CD4-positive, alpha-beta memory T cell (primary cell): ENCODE measurements at regions not wholly inside any gene's neighbourhood (a gene's known extent, or its start where the extent isn't known, plus 50 kb on each side); places are given as distances from the start of the nearest gene placed in this dataset.
A peak's percentile ranks its signal among the peaks of the same experiment; 100 is the strongest.
"Not testable (repeated sequence)": the region's sequence is repeated elsewhere in the genome, so short reads cannot be mapped to it uniquely, and the experiment has no call there.

ENCODE experiments used
- CTCF ChIA-PET: fragments of 350-600 bp; sonication (Branson Sonifier 250); formaldehyde crosslinking; loops from one replicate; lab custom pipeline; 2021; ENCODE audit warnings: inconsistent platforms; ENCODE audit not compliant: partially characterized antibody; lab: Charles Lee
- POLR2A ChIA-PET: fragments of 350-600 bp; sonication (Branson Sonifier 250); formaldehyde crosslinking; loops from one replicate; lab custom pipeline; 2021; ENCODE audit not compliant: partially characterized antibody; lab: Charles Lee
- DNase-seq, 5 donors: peaks; one replicate each; pipeline versions ENCODE4 v3.0.0 to v3.0.0-alpha.2; 2020 to 2022; ENCODE audit warnings: mixed read lengths in 1 of 5
- H3K27ac ChIP-seq: one replicate; pipeline ENCODE4 v1.7.0; 2013; ENCODE audit warnings: low read depth, low read length
- H3K27me3 ChIP-seq: 2 replicates; pipeline ENCODE4 v1.7.0; 2013; ENCODE audit warnings: mild to moderate bottlenecking, low read length, moderate library complexity; ENCODE audit not compliant: insufficient read depth
- H3K36me3 ChIP-seq: 2 replicates; pipeline ENCODE4 v1.7.0; 2013; ENCODE audit warnings: mild to moderate bottlenecking, low read length, moderate library complexity; ENCODE audit not compliant: insufficient read depth
- H3K4me1 ChIP-seq: 2 replicates; pipeline ENCODE4 v1.7.0; 2013; ENCODE audit warnings: mild to moderate bottlenecking, low read length, moderate library complexity; ENCODE audit not compliant: insufficient read depth
- H3K4me3 ChIP-seq, 2 donors: one replicate each; pipeline ENCODE4 v1.7.0; 2013; ENCODE audit warnings: low read length in 2 of 2, mild to moderate bottlenecking in 1 of 2
- H3K9me3 ChIP-seq, 2 donors: one replicate each; pipeline ENCODE4 v1.7.0; 2013; ENCODE audit warnings: low read length in 2 of 2, control low read depth in 1 of 2; ENCODE audit not compliant: control insufficient read depth in 1 of 2
- H3K27ac Mint-ChIP-seq, 7 donors: one replicate each; pipeline ENCODE4 v1.8.0; 2020 to 2021; ENCODE audit warnings: mixed read lengths in 7 of 7, mild to moderate bottlenecking in 6 of 7, inconsistent platforms in 3 of 7, moderate library complexity in 3 of 7
- H3K27me3 Mint-ChIP-seq, 2 donors: one replicate each; pipeline ENCODE4 v1.8.0; 2020 to 2021; ENCODE audit warnings: mixed read lengths in 2 of 2
- H3K36me3 Mint-ChIP-seq, 2 donors: one replicate each; pipeline ENCODE4 v1.8.0; 2020 to 2021; ENCODE audit warnings: mixed read lengths in 2 of 2, inconsistent platforms in 1 of 2, mild to moderate bottlenecking in 1 of 2
- H3K4me1 Mint-ChIP-seq, 4 donors: one replicate each; pipeline ENCODE4 v1.8.0; 2020 to 2021; ENCODE audit warnings: mixed read lengths in 4 of 4, mild to moderate bottlenecking in 1 of 4
- H3K4me3 Mint-ChIP-seq, 8 donors: one replicate each; pipeline ENCODE4 v1.8.0; 2020 to 2021; ENCODE audit warnings: mixed read lengths in 8 of 8, mild to moderate bottlenecking in 7 of 8, moderate library complexity in 6 of 8, inconsistent platforms in 3 of 8
- H3K9me3 Mint-ChIP-seq, 8 donors: one replicate each; pipeline ENCODE4 v1.8.0; 2020 to 2021; ENCODE audit warnings: mixed read lengths in 8 of 8, mild to moderate bottlenecking in 5 of 8, inconsistent platforms in 3 of 8, moderate library complexity in 1 of 8
- intact Hi-C: fragments of 100-400 bp; cut with micrococcal nuclease; formaldehyde crosslinking; loops from one replicate; pipeline ENCODE4 v1.15.1; 2023

GRCh38 chr7:142438923-142439515 lies 181.2 kb upstream of the PRSS58 start:
- H3K36me3 Mint-ChIP-seq = no peaks in the 10 kb centered on the region
- Histone ChIP-seq H3K36me3 (no peaks in the 10 kb centered on the region), H3K9me3 (no peaks in the 10 kb centered on the region), H3K27ac (no peak overlapping the region), H3K27me3 (no peaks in the 10 kb centered on the region), H3K4me3 (no peak overlapping the region), H3K4me1 (peaks cover 49% of the 10 kb centered on the region)
- intact Hi-C loops = no loop called here
- H3K4me3 Mint-ChIP-seq = no peak overlapping the region
- ChIA-PET CTCF (interaction anchor here (0.9 to 8.6 kb wide), 13 partner anchors 9 to 427 kb away, joined by 3 to 128 read pairs (median 4); no protein-coding TSS in a partner anchor), POLR2A (interaction anchor here (0.8 to 1.5 kb wide), 2 partner anchors 18 to 24 kb away, joined by 3 to 4 read pairs; no protein-coding TSS in a partner anchor)
- DNase-seq = no peak
- H3K27ac Mint-ChIP-seq = no peak overlapping the region
- H3K4me1 Mint-ChIP-seq = peaks cover 38 to 73% (median 57%) of the 10 kb centered on the region in 4 donors
- H3K9me3 Mint-ChIP-seq = no peaks in the 10 kb centered on the region
- no peaks in the 10 kb centered on the region for H3K27me3 Mint-ChIP-seq

GRCh38 chr7:142438235-142438922 lies 180.5 kb upstream of the PRSS58 start:
- no peaks in the 10 kb centered on the region for H3K36me3 Mint-ChIP-seq

GRCh38 chr7:142437741-142438140 lies 179.9 kb upstream of the PRSS58 start:
- H3K27ac Mint-ChIP-seq = no peak overlapping the region
- Histone ChIP-seq H3K4me3 (no peak overlapping the region), H3K27me3 (no peaks in the 10 kb centered on the region), H3K4me1 (peaks cover 43% of the 10 kb centered on the region), H3K9me3 (no peaks in the 10 kb centered on the region), H3K27ac (no peak overlapping the region), H3K36me3 (no peaks in the 10 kb centered on the region)
- no peak overlapping the region for H3K4me3 Mint-ChIP-seq
- no peaks in the 10 kb centered on the region for H3K27me3 Mint-ChIP-seq
- H3K9me3 Mint-ChIP-seq = no peaks in the 10 kb centered on the region
- H3K4me1 Mint-ChIP-seq = peaks cover 36 to 67% (median 53%) of the 10 kb centered on the region in 4 donors
- no peaks in the 10 kb centered on the region for H3K36me3 Mint-ChIP-seq
- POLR2A ChIA-PET = no interaction called here
- DNase-seq = no peak
- intact Hi-C loops = no loop called here
- CTCF ChIA-PET = interaction anchor here (0.7 to 4.8 kb wide), 4 partner anchors 10 to 78 kb away, joined by 3 to 20 read pairs (median 4); no protein-coding TSS in a partner anchor

More at GRCh38 chr7:142438235-142438922, 180.5 kb upstream of the PRSS58 start:
- H3K4me1 Mint-ChIP-seq = peaks cover 38 to 71% (median 55%) of the 10 kb centered on the region in 4 donors
- H3K27ac Mint-ChIP-seq = peak overlapping the region in 2 of 7 donors; percentile 13 to 49
- H3K4me3 Mint-ChIP-seq = peak overlapping the region in 4 of 8 donors; percentile 0 to 58 (median 40)
- H3K4me1 ChIP-seq = peaks cover 47% of the 10 kb centered on the region
- no peaks in the 10 kb centered on the region for H3K9me3 ChIP-seq
- peak in 4 of 5 donors; percentile 15 to 33 (median 26) for DNase-seq
- intact Hi-C loops = no loop called here
- ChIA-PET POLR2A (interaction anchor here (0.8 to 1.5 kb wide), 2 partner anchors 19 to 25 kb away, joined by 3 to 4 read pairs; no protein-coding TSS in a partner anchor), CTCF (interaction anchor here (0.9 to 8.6 kb wide), 6 partner anchors 8 to 63 kb away, joined by 3 to 128 read pairs (median 4); no protein-coding TSS in a partner anchor)
- H3K36me3 ChIP-seq = no peaks in the 10 kb centered on the region
- H3K27me3 Mint-ChIP-seq = no peaks in the 10 kb centered on the region
- H3K9me3 Mint-ChIP-seq = no peaks in the 10 kb centered on the region
- H3K4me3 ChIP-seq = no peak overlapping the region
- H3K27me3 ChIP-seq = no peaks in the 10 kb centered on the region
- H3K27ac ChIP-seq = no peak overlapping the region

- DNase-seq = no peak
- Mint-ChIP-seq H3K9me3 (no peaks in the 10 kb centered on the region), H3K36me3 (no peaks in the 10 kb centered on the region), H3K4me3 (no peak overlapping the region), H3K27ac (no peak overlapping the region), H3K4me1 (peaks cover 31 to 63% (median 49%) of the 10 kb centered on the region in 4 donors), H3K27me3 (no peaks in the 10 kb centered on the region)
- CTCF ChIA-PET = interaction anchor here (1.1 to 4.8 kb wide), 2 partner anchors 23 to 79 kb away, joined by 4 to 20 read pairs; no protein-coding TSS in a partner anchor
- Histone ChIP-seq H3K27me3 (no peaks in the 10 kb centered on the region), H3K36me3 (no peaks in the 10 kb centered on the region), H3K4me1 (peaks cover 40% of the 10 kb centered on the region), H3K4me3 (no peak overlapping the region), H3K27ac (no peak overlapping the region), H3K9me3 (no peaks in the 10 kb centered on the region)
- intact Hi-C loops = no loop called here
- POLR2A ChIA-PET = no interaction called here
Observed at GRCh38 chr7:142436601-142437000, 178.7 kb upstream of the PRSS58 start.

GRCh38 chr7:142435606-142436005 lies 177.7 kb upstream of the PRSS58 start:
- H3K4me3 ChIP-seq, H3K36me3 ChIP-seq, H3K27me3 ChIP-seq, H3K9me3 Mint-ChIP-seq, DNase-seq, H3K27ac ChIP-seq, intact Hi-C loops, POLR2A ChIA-PET, H3K36me3 Mint-ChIP-seq, H3K9me3 ChIP-seq, H3K27me3 Mint-ChIP-seq: not testable (repeated sequence)
- CTCF ChIA-PET = interaction anchor here (1.0 to 4.8 kb wide), 6 partner anchors 9 to 376 kb away, joined by 3 to 20 read pairs (median 4); no protein-coding TSS in a partner anchor
- H3K4me1 Mint-ChIP-seq = peaks cover 22 to 53% (median 39%) of the 10 kb centered on the region in 4 donors
- H3K27ac Mint-ChIP-seq = peak overlapping the region in 3 of 7 donors; percentile 8 to 71 (median 66)
- H3K4me3 Mint-ChIP-seq = peak overlapping the region in 7 of 8 donors; percentile 27 to 73 (median 49)
- peaks cover 30% of the 10 kb centered on the region for H3K4me1 ChIP-seq

- peaks cover 25% of the 10 kb centered on the region for H3K4me1 ChIP-seq
- H3K9me3 ChIP-seq = no peaks in the 10 kb centered on the region
- H3K27me3 ChIP-seq = no peaks in the 10 kb centered on the region
- POLR2A ChIA-PET = interaction anchor here (1.4 to 2.5 kb wide), 2 partner anchors 352 to 363 kb away, joined by 3 to 35 read pairs; no protein-coding TSS in a partner anchor
- H3K27ac Mint-ChIP-seq = peak overlapping the region; percentile 43 to 84 (median 66)
- H3K9me3 Mint-ChIP-seq = no peaks in the 10 kb centered on the region
- peaks cover 22 to 52% (median 39%) of the 10 kb centered on the region in 4 donors for H3K4me1 Mint-ChIP-seq
- no peaks in the 10 kb centered on the region for H3K36me3 Mint-ChIP-seq
- intact Hi-C loops = no loop called here
- no peak overlapping the region for H3K4me3 ChIP-seq
- peak overlapping the region; percentile 70 to 90 (median 84) for H3K4me3 Mint-ChIP-seq
- no peaks in the 10 kb centered on the region for H3K36me3 ChIP-seq
- peak overlapping the region; percentile 9 for H3K27ac ChIP-seq
- no peak for DNase-seq
- CTCF ChIA-PET = interaction anchor here (0.8 to 4.8 kb wide), 13 partner anchors 10 to 377 kb away, joined by 3 to 20 read pairs (median 4); no protein-coding TSS in a partner anchor
- H3K27me3 Mint-ChIP-seq = no peaks in the 10 kb centered on the region
Observed at GRCh38 chr7:142434666-142435167, 176.9 kb upstream of the PRSS58 start.
